H1 (cell line): ENCODE measurements at regions not wholly inside any gene's neighbourhood (a gene's known extent, or its start where the extent isn't known, plus 50 kb on each side); places are given as distances from the start of the nearest gene placed in this dataset.

ENCODE experiments used
- CTCF ChIA-PET: fragments of 300-600 bp; sonication (Branson Sonifier 250); formaldehyde crosslinking; loops from one replicate; lab custom pipeline; 2021; ENCODE audit not compliant: partially characterized antibody; lab: Charles Lee
- POLR2A ChIA-PET: fragments of 300-600 bp; sonication (Branson Sonifier 250); formaldehyde crosslinking; loops from one replicate; lab custom pipeline; 2021; ENCODE audit warnings: inconsistent platforms; ENCODE audit not compliant: partially characterized antibody; lab: Charles Lee
- DNase-seq, 2 experiments: peaks; one replicate each; pipeline versions ENCODE4 v3.0.0 to v3.0.0-alpha.2; 2010 to 2022; ENCODE audit warnings: low spot score in 2 of 2, low read depth in 1 of 2, mixed read lengths in 1 of 2
- FAIRE-seq: peaks from 2 replicates; lab custom pipeline; 2011; peaks lifted over from hg19 to GRCh38; lab: Jason Lieb, UNC
- H2AFZ ChIP-seq: 2 replicates; pipeline ENCODE4 v1.8.1; 2012; ENCODE audit warnings: low read length, inconsistent platforms
- H2AK5ac ChIP-seq: 2 replicates; pipeline ENCODE4 v1.6.1; 2013; ENCODE audit warnings: low read depth, low read length
- H2BK120ac ChIP-seq: replicated peaks from 2 replicates; pipeline ENCODE3; 2013; ENCODE audit warnings: low read depth, low read length, inconsistent platforms
- H2BK12ac ChIP-seq: 2 replicates; pipeline ENCODE4 v1.6.1; 2013; ENCODE audit warnings: low read depth, low read length
- H2BK15ac ChIP-seq: 2 replicates; pipeline ENCODE4 v1.6.1; 2013; ENCODE audit warnings: low read length
- H2BK20ac ChIP-seq: 2 replicates; pipeline ENCODE4 v1.6.1; 2013; ENCODE audit warnings: low read length
- H2BK5ac ChIP-seq: 2 replicates; pipeline ENCODE4 v1.6.1; 2013; ENCODE audit warnings: low read depth, low read length
- H3K14ac ChIP-seq: 2 replicates; pipeline ENCODE4 v1.6.1; 2013; ENCODE audit warnings: inconsistent platforms; ENCODE audit not compliant: insufficient read length
- H3K18ac ChIP-seq: 2 replicates; pipeline ENCODE4 v1.6.1; 2013; ENCODE audit warnings: low read length; ENCODE audit errors: extremely low read depth
- H3K23ac ChIP-seq: 2 replicates; pipeline ENCODE4 v1.6.1; 2013; ENCODE audit warnings: inconsistent platforms; ENCODE audit not compliant: insufficient read length
- H3K23me2 ChIP-seq: 2 replicates; pipeline ENCODE4 v1.6.1; 2013; ENCODE audit warnings: low read depth, low read length
- H3K27ac ChIP-seq: 2 replicates; pipeline ENCODE4 v1.6.1; 2011; ENCODE audit warnings: low read depth, low read length, inconsistent platforms
- H3K27me3 ChIP-seq, 4 experiments: replicated peaks in 1 of 4; 1 replicate in 1 of 4; 2 replicates in 3 of 4; pipeline versions ENCODE4 v1.6.1 to v1.8.1; 2011 to 2013; ENCODE audit warnings: low read length in 3 of 4, mild to moderate bottlenecking in 3 of 4, inconsistent platforms in 2 of 4, mixed read lengths in 2 of 4, moderate library complexity in 1 of 4; ENCODE audit not compliant: control insufficient read depth in 3 of 4, insufficient read depth in 3 of 4; ENCODE audit errors: extremely low read depth in 1 of 4
- H3K36me3 ChIP-seq, 4 experiments: 2 replicates each; pipeline versions ENCODE4 v1.6.1 to v1.8.1; 2011 to 2013; ENCODE audit warnings: mild to moderate bottlenecking in 4 of 4, low read length in 3 of 4, moderate library complexity in 2 of 4, control low read depth in 1 of 4, inconsistent platforms in 1 of 4; ENCODE audit not compliant: insufficient read depth in 4 of 4, control insufficient read depth in 2 of 4
- H3K4ac ChIP-seq: replicated peaks from 2 replicates; pipeline ENCODE3; 2013; ENCODE audit warnings: low read length, low read depth, mixed read lengths, inconsistent platforms; ENCODE audit not compliant: insufficient read length
- H3K4me1 ChIP-seq, 4 experiments: replicated peaks in 1 of 4; 1 replicate in 1 of 4; 2 replicates in 3 of 4; pipeline versions ENCODE4 v1.6.1 to v1.8.1; 2011 to 2013; ENCODE audit warnings: low read length in 3 of 4, inconsistent platforms in 2 of 4, mixed read lengths in 1 of 4; ENCODE audit not compliant: insufficient read depth in 4 of 4, control insufficient read depth in 3 of 4
- H3K4me2 ChIP-seq, 2 experiments: 2 replicates each; pipeline versions ENCODE4 v1.6.1 to v1.8.1; 2011 to 2013; ENCODE audit warnings: low read depth in 2 of 2, low read length in 2 of 2, control low read depth in 1 of 2, inconsistent platforms in 1 of 2, mild to moderate bottlenecking in 1 of 2; ENCODE audit not compliant: insufficient read depth in 1 of 2
- H3K4me3 ChIP-seq, 4 experiments: fragments of 200-600, 300-600 bp in 1 of 4; sonication (generic), shearing (Covaris generic), sonication (Bioruptor Twin) in 1 of 4; 2 replicates each; pipeline versions ENCODE4 v1.5.1 to v1.8.1; 2011 to 2016; ENCODE audit warnings: low read length in 4 of 4, low read depth in 3 of 4, control low read depth in 2 of 4, inconsistent platforms in 2 of 4, mild to moderate bottlenecking in 2 of 4, mixed read lengths in 1 of 4, moderate library complexity in 1 of 4; ENCODE audit not compliant: insufficient read depth in 2 of 4; ENCODE audit errors: extremely low read depth in 1 of 4
- H3K56ac ChIP-seq: replicated peaks from 2 replicates; pipeline ENCODE3; 2013; ENCODE audit warnings: low read depth, mild to moderate bottlenecking, mixed read lengths, low read length, inconsistent platforms; ENCODE audit not compliant: insufficient read length
- H3K79me1 ChIP-seq: 2 replicates; pipeline ENCODE4 v1.6.1; 2013; ENCODE audit warnings: low read depth, low read length, control low read depth
- H3K79me2 ChIP-seq, 2 experiments: 2 replicates each; pipeline versions ENCODE4 v1.6.1 to v1.8.1; 2012 to 2013; ENCODE audit warnings: low read length in 2 of 2, mild to moderate bottlenecking in 2 of 2, inconsistent platforms in 1 of 2; ENCODE audit not compliant: insufficient read depth in 2 of 2, control insufficient read depth in 1 of 2
- H3K9ac ChIP-seq, 4 experiments: replicated peaks in 1 of 4; 1 replicate in 1 of 4; 2 replicates in 3 of 4; pipeline versions ENCODE4 v1.6.1 to v1.8.1; 2011 to 2013; ENCODE audit warnings: low read depth in 3 of 4, low read length in 3 of 4, control low read depth in 2 of 4, mild to moderate bottlenecking in 2 of 4, moderate library complexity in 2 of 4, inconsistent platforms in 1 of 4; ENCODE audit errors: extremely low read depth in 1 of 4
- H3K9me3 ChIP-seq, 2 experiments: 2 replicates each; pipeline versions ENCODE4 v1.6.1 to v1.8.1; 2012 to 2013; ENCODE audit warnings: mild to moderate bottlenecking in 2 of 2, moderate library complexity in 2 of 2, control low read depth in 1 of 2, inconsistent platforms in 1 of 2, low read depth in 1 of 2, low read length in 1 of 2, mixed read lengths in 1 of 2; ENCODE audit not compliant: insufficient read depth in 2 of 2
- H4K20me1 ChIP-seq, 2 experiments: replicated peaks in 1 of 2; 2 replicates each; pipeline versions ENCODE3 to v1.8.1; 2011 to 2013; ENCODE audit warnings: inconsistent platforms in 2 of 2, low read length in 2 of 2, mild to moderate bottlenecking in 1 of 2; ENCODE audit not compliant: insufficient read depth in 2 of 2, control insufficient read depth in 1 of 2
- H4K5ac ChIP-seq: 2 replicates; pipeline ENCODE4 v1.6.1; 2013; ENCODE audit warnings: low read length, low read depth, mixed read lengths, inconsistent platforms; ENCODE audit not compliant: insufficient read length
- H4K8ac ChIP-seq: 2 replicates; pipeline ENCODE4 v1.8.0; 2013; ENCODE audit warnings: mild to moderate bottlenecking, moderate library complexity, low read length, inconsistent platforms; ENCODE audit not compliant: insufficient read depth; ENCODE audit errors: extremely low read depth
- H4K91ac ChIP-seq: replicated peaks from 2 replicates; pipeline ENCODE3; 2013; ENCODE audit warnings: low read length, mixed read lengths, inconsistent platforms; ENCODE audit not compliant: insufficient read length
- ASH2L ChIP-seq: fragments of 200-600, 300-600 bp; sonication (generic); IDR thresholded peaks from one replicate; pipeline ENCODE4 v1.7.1; 2017; ENCODE audit warnings: low read length
- ATF3 ChIP-seq: IDR thresholded peaks from 2 replicates; pipeline ENCODE4 v1.6.1; 2011; ENCODE audit warnings: low read depth, mild to moderate bottlenecking, low read length; ENCODE audit not compliant: insufficient read depth
- BACH1 ChIP-seq: IDR thresholded peaks from 2 replicates; pipeline ENCODE4 v1.6.1; 2012; ENCODE audit warnings: low read length, improper control_type of control experiment
- CBX5 ChIP-seq: fragments of 300-800, 300-1000 bp; sonication (generic); IDR thresholded peaks from 2 replicates; pipeline ENCODE4 v1.7.1; 2016; ENCODE audit warnings: antibody characterized with exemption, low read length, low read depth
- CHD1 ChIP-seq: IDR thresholded peaks from 2 replicates; pipeline ENCODE4 v1.6.1; 2012; ENCODE audit warnings: low read depth, low read length, improper control_type of control experiment
- FOSL1 ChIP-seq: IDR thresholded peaks from 2 replicates; pipeline ENCODE4 v1.6.1; 2011; ENCODE audit warnings: mild to moderate bottlenecking, low read depth, low read length, moderate library complexity; ENCODE audit not compliant: insufficient read depth
- JUN ChIP-seq: IDR thresholded peaks from 2 replicates; pipeline ENCODE4 v1.6.1; 2011; ENCODE audit warnings: low read depth, mild to moderate bottlenecking, improper control_type of control experiment, low read length
- KDM4A ChIP-seq: IDR thresholded peaks from one replicate; pipeline ENCODE4 v1.7.1; 2012; ENCODE audit warnings: low read depth, mild to moderate bottlenecking, moderate library complexity, low read length, inconsistent platforms; ENCODE audit not compliant: severe bottlenecking
- RXRA ChIP-seq: IDR thresholded peaks from 2 replicates; pipeline ENCODE4 v1.6.1; 2011; ENCODE audit warnings: low read depth, mild to moderate bottlenecking, low read length, moderate library complexity; ENCODE audit not compliant: insufficient read depth
- SIN3A ChIP-seq, 2 experiments: IDR thresholded peaks in 1 of 2; conservative IDR thresholded peaks in 1 of 2; 2 replicates each; pipeline ENCODE4 v1.6.1; 2011 to 2012; ENCODE audit warnings: low read length in 2 of 2, improper control_type of control experiment in 1 of 2, low read depth in 1 of 2, mild to moderate bottlenecking in 1 of 2
- SIRT6 ChIP-seq: IDR thresholded peaks from one replicate; pipeline ENCODE4 v1.7.1; 2012; ENCODE audit warnings: low read length, inconsistent platforms
- SP2 ChIP-seq: IDR thresholded peaks from 2 replicates; pipeline ENCODE4 v1.6.1; 2012; ENCODE audit warnings: mild to moderate bottlenecking, low read length, inconsistent platforms
- TAF7 ChIP-seq: optimal IDR thresholded peaks from 2 replicates; pipeline ENCODE3; 2011; ENCODE audit warnings: low read depth, mild to moderate bottlenecking, inconsistent platforms, low read length, moderate library complexity, borderline replicate concordance
- TEAD4 ChIP-seq: IDR thresholded peaks from 2 replicates; pipeline ENCODE4 v1.6.1; 2012; ENCODE audit warnings: low read depth, low read length, inconsistent platforms, mixed read lengths
- YY1 ChIP-seq: IDR thresholded peaks from 2 replicates; pipeline ENCODE4 v1.6.1; 2011; ENCODE audit warnings: low read depth, mild to moderate bottlenecking, low read length
- whole genome bisulfite sequencing, 2 experiments: shearing (Covaris generic) in 1 of 2; methylation state at CpG; one replicate each; pipeline versions ENCODE4 v1.1.6 to v1.1.7; 2013 to 2015; ENCODE audit warnings: low lambda C conversion rate in 2 of 2, mixed read lengths in 2 of 2, inconsistent platforms in 1 of 2, low coverage in 1 of 2, missing lambda C conversion rate in 1 of 2; ENCODE audit not compliant: insufficient replicate concordance in 2 of 2, insufficient coverage in 1 of 2, insufficient read length in 1 of 2; ENCODE audit errors: extremely low coverage in 1 of 2, missing lambda C conversion rate in 1 of 2; 5-methylcytosine and 5-hydroxymethylcytosine counted together

- no peak overlapping the region for H3K18ac ChIP-seq
- H3K56ac ChIP-seq = no peak overlapping the region
- ChIA-PET POLR2A (no interaction called here), CTCF (interaction anchor here (4.1 kb wide), 1 partner anchor 11 kb away, joined by 15 read pairs; no protein-coding TSS in a partner anchor)
- no peak overlapping the region for H4K8ac ChIP-seq
- FAIRE-seq (no peak), DNase-seq (no peak)
- H3K14ac ChIP-seq = no peak overlapping the region
- H2BK12ac ChIP-seq = no peak overlapping the region
- H3K79me1 ChIP-seq = no peaks in the 10 kb centered on the region
- no peak overlapping the region for H3K27ac ChIP-seq
- no peak overlapping the region for H3K4me2 ChIP-seq
- H2BK5ac ChIP-seq = no peak overlapping the region
- H2AK5ac ChIP-seq = no peak overlapping the region
- H3K4me3 ChIP-seq = no peak overlapping the region
- H3K23ac ChIP-seq = no peak overlapping the region
- H2AFZ ChIP-seq = no peak overlapping the region
- no peak overlapping the region for H3K9ac ChIP-seq
- no peak overlapping the region for H4K91ac ChIP-seq
- no peaks in the 10 kb centered on the region for H3K23me2 ChIP-seq
- no peak overlapping the region for H3K4ac ChIP-seq
- 72% methylated on average over 4 of the region's 4 CpGs; no CpG with 5 or more reads in 1 of the 2 experiments for whole genome bisulfite sequencing, 2 experiments
- no peak overlapping the region for H2BK120ac ChIP-seq
- H4K5ac ChIP-seq = no peak overlapping the region
- no peak overlapping the region for H2BK20ac ChIP-seq
- no peak overlapping the region for H2BK15ac ChIP-seq
- H4K20me1 ChIP-seq = no peaks in the 10 kb centered on the region
- no peaks in the 10 kb centered on the region for H3K4me1 ChIP-seq
- no peaks in the 10 kb centered on the region for H3K36me3 ChIP-seq
- H3K79me2 ChIP-seq = no peaks in the 10 kb centered on the region
- H3K9me3 ChIP-seq = no peaks in the 10 kb centered on the region
- no peaks in the 10 kb centered on the region for H3K27me3 ChIP-seq
- no peak for TF ChIP-seq FOSL1
- TF ChIP-seq SIRT6 = no peak
- TF ChIP-seq RXRA = no peak
- no peak for TF ChIP-seq ATF3
- TF ChIP-seq KDM4A = no peak
- TF ChIP-seq ASH2L = no peak
- no peak for TF ChIP-seq TAF7
- TF ChIP-seq JUN = no peak
- no peak for TF ChIP-seq BACH1
- TF ChIP-seq CHD1 = no peak
- TF ChIP-seq CBX5 = no peak
- no peak for TF ChIP-seq SIN3A (conservative IDR thresholded peaks at IDR 0.05 in 1 of 2, IDR thresholded peaks at IDR 0.05 in 1 of 2; ENCODE audit: low read depth in 1 of 2, low read length in 2 of 2)
- TF ChIP-seq TEAD4 = no peak
- TF ChIP-seq SP2 = no peak
- no peak for TF ChIP-seq YY1
These were observed 172.6 kb upstream of the PIEZO2 start for GRCh38 chr18:11322006-11322405.
